Iris pigment epithelial cell (primary cell): ENCODE measurements at regions not wholly inside any gene's neighbourhood (a gene's known extent, or its start where the extent isn't known, plus 50 kb on each side); places are given as distances from the start of the nearest gene placed in this dataset.

Experiments used
- DNase-seq: peaks from one replicate; pipeline ENCODE4 v3.0.0-alpha.2; 2011; ENCODE audit warnings: low read depth

DNA sequence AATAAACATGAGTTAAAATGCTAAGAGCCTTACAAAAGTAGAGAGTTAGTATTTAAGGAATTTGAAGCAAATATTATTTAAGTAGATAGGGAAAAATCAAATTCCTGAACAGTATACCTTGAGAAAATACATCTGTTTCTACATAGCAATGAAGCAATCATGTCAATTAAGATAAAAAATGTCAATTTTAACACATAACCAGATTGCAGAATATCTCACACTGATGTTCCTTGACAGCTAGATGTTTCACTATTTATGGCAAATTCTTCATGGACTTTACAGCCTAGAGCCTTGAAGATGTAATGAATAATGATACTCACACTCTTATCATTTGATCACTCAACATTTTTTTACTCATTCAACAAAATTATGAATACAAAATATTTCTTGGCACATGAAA lies 708.2 kb upstream of the PTPRD start:
- DNase-seq, result no peak

DNA sequence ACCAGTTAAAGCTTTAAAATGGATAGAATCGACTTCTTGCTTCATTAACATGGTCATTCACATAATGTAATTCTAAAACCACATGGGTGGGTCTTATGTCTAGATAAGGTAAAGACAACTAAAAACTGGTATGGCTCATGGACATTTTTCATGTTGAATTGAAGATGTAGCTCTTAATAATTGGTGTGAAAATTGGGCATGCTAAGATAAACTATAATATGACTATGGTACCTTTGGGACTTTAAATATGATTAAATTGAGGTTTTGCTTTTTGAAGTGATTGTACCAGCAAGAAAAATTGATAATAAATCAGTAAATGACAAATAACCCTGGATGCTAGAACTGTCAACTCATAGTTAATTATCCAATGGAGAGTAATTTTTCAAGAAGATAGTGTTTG lies 710.7 kb upstream of the PTPRD start:
- DNase-seq, result no peak

GRCh38 chr9:11326231-11326630 lies 713.4 kb upstream of the PTPRD start:
- no peak for DNase-seq

- DNase-seq, result peak; percentile 1
These were observed 715.5 kb upstream of the PTPRD start for GRCh38 chr9:11328326-11328725.

GRCh38 chr9:11335011-11335410 lies 722.2 kb upstream of the PTPRD start:
- DNase-seq, result no peak

DNA sequence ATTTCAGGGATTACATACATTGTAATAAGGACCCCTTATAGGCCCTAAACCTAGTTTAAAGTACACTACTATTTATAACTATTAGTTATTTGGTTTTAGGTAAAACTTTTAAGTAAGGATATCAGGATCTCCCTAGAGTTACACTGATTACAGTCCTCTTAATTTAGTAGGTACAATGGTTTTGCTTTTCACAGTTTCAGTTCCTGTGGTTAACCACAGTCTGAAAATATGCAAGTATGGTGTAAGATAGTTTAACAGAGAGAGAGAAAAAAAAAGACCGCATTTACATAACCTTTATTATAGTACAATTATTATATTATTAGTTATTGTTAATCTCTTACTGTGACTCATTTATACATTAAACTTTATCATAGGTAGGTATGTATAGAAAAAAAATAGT lies 725.3 kb upstream of the PTPRD start:
- no peak for DNase-seq

- no peak for DNase-seq
These were observed 727.9 kb upstream of the PTPRD start for GRCh38 chr9:11340654-11341053.

GRCh38 chr9:11347437-11347836 lies 734.6 kb upstream of the PTPRD start:
- no peak for DNase-seq

- DNase-seq, result no peak
These were observed 735.6 kb upstream of the PTPRD start for GRCh38 chr9:11348366-11348765.

- no peak for DNase-seq
These were observed 736.4 kb upstream of the PTPRD start for GRCh38 chr9:11349187-11349586.

GRCh38 chr9:11352612-11353011 lies 739.8 kb upstream of the PTPRD start:
- DNase-seq, result no peak

- DNase-seq, result peak; percentile 3
These were observed 743.3 kb upstream of the PTPRD start for GRCh38 chr9:11356067-11356466.

- DNase-seq, result no peak
These were observed 753.9 kb upstream of the PTPRD start for GRCh38 chr9:11366585-11367129.

GRCh38 chr9:11374926-11375325 lies 762.1 kb upstream of the PTPRD start:
- DNase-seq, result no peak

DNA sequence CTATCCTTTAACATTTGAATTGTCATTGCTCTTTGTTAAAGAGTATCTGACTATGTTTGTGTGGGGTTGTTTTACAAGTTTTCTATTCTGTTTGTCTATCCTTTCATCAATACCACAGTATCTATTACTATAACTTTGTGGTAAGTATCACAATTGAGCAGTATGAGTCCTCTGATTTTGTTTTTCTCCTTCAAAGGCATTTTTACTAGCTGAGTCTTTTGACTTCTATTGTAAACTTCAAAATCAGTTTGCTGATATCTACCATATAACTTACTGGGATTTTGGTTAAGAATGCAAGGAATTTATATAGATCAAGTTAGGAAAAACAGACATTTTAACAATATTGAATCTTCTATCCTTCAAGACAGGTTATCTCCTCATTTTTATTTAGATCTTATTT lies 789.8 kb upstream of the PTPRD start:
- DNase-seq, result no peak

- no peak for DNase-seq
These were observed 801.4 kb upstream of the PTPRD start for GRCh38 chr9:11414241-11414640.

- DNase-seq, result no peak
These were observed 805.0 kb upstream of the PTPRD start for GRCh38 chr9:11417782-11418181.

DNA sequence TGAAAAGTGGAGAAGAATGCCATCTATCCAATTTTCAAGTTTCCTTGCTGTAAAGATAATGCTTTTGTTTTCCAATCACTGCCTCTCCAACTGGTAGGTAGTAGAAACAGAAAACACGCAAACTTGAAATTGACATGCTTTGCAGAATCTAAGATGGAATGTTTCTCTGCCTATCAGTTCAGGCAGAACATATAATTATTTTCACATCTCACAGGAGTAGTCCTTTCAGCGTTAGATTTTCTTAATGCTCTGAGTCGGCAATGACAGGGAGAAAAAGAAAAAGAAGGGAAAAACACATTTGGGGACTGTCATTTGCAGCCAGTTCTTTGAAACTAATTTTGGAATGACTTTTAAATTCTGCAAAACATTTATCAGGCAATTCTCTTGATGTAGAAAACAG lies 818.7 kb upstream of the PTPRD start:
- DNase-seq, result no peak

GRCh38 chr9:11432361-11432760 lies 819.6 kb upstream of the PTPRD start:
- no peak for DNase-seq

DNA sequence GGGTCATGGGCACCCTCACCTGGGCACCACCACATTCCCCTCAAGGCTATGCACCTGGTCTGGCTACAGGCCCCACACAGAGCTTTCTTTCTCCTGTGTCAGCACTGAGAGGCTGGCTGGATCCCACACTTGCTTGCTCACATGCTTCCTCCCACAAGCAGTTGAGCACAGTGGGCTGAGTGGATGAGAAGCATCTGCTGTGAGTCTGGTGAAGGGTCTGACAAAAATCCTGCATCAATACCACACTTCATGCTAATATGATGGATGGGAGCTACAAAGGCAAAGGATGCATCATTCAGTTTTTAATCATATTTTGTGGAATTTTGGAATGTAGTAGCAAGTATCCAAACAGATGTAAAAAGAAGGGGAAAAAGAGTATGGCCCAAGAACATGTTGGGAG lies 830.8 kb upstream of the PTPRD start:
- no peak for DNase-seq

DNA sequence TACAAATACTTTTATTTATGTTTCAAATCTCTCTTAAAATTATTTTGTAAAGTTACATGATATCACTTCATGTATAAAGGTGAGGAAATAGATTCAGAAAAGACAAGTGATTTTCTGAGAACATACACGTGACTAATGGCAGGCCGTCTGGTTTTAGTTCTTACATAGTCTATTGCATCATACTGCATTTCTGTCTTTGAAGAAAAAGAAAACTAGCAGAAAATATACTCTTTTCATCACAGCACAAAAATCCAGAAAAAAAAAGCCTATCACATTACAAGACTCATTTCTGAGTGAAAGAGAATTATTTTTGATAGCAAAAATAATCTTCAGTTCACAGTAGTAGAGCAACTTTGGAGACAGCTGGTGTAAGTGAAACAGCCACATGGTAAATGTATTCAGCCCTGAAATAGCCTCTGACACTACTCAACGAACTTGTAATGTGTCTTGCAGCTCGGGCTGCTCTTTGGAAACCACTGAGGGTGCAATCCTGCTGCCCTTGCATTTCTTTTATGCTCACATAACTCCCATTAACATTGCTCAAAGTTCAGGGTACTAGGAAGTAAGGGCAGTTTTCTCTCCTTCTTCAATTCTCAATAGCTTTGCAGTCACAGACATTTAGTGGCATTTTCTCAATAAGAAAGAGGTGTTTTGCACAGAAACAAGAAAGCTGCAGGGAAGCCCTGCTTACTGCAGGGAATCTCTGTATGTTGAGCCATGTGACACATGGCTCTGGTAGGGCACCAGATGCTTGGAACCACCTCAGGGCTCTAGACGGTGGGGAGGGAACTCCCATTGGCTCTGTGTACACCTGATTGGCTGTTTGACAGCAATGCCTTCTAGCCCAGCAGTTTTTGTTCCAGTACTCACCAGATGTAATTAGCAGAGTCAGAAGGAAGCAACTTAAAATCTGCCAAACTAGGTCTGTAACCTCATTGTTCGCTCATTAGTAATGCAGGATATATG lies 845.3 kb upstream of the PTPRD start:
- DNase-seq, result no peak

GRCh38 chr9:11469745-11470144 lies 856.9 kb upstream of the PTPRD start:
- DNase-seq, result no peak

DNA sequence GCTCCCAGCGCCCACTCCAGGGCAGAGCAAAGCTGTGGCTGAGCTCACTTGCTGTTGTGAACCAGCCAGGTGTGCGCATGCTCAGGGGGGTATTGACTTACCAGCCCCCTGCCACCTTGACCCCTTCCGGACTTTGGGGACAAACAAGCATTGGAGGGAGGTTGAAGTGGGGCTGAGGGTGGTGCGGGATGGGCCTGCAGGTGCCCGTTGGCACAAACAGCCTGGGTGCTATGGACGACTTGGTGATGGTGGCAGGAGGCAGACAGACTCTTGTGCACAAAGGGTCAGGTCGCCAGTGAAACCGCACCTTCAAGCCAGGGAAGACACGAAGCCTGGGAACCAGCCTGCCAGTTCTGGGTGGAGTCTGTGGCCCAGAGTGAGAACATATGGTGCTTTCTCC lies 858.5 kb upstream of the PTPRD start:
- no peak for DNase-seq

DNA sequence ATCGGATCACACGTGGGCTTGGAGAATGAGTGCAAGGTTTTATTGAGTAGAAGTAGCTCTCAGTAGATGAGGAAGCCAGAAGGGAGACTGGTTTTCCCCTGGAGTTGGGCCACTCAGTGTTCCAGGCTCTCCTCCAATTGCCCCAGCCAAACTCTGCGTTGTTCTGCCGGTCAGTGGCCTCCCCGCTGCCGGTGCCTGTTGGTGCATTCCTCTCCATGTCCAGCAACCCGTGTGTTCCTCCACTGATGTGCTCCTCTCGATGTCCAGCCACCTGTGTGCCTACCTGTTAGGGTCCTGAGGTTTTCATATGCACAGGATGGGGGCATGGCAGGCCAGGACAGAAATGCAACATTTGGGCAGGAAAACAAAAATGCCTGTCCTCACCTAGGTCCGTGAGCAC lies 888.0 kb upstream of the PTPRD start:
- no peak for DNase-seq
